ENCODE measurements at regions not wholly inside any gene's neighbourhood (a gene's known extent, or its start where the extent isn't known, plus 50 kb on each side); places are given as distances from the start of the nearest gene placed in this dataset.

DNA sequence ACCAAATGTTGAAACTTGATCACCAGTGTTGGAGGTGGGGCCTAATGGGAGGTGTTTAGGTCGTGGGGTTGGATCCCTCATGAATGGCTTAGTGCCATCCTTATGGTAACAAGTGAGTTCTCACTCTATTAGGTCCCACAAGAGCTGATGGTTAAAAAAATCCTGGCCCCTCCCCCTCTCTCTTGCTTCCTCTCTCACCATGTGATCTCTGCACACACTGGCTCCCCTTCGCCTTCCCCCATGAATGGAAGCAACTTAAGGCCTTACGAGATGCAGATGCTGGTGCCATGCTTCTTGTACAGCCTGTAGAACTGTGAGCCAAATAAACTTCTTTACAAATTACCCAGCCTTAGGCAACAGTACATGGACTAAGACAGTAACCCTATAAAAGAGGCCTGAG lies 62.7 kb downstream of the PPP1R3C start (continued):
- no peak for TF ChIP-seq ZNF512 (CRISPR knock-in tag; IDR thresholded peaks at IDR 0.05; ENCODE audit: borderline replicate concordance)

GRCh38 chr10:91569522-91569921 lies 63.3 kb downstream of the PPP1R3C start:
- H3K27me3 Mint-ChIP-seq (ENCODE audit: low read depth), result no peaks in the 10 kb centered on the region
- H3K4me1 Mint-ChIP-seq, result peaks cover 6% of the 10 kb centered on the region
- CTCF ChIA-PET, result no interaction called here
- H3K4me3 Mint-ChIP-seq, result no peak overlapping the region
- no peak for DNase-seq (ENCODE audit: low spot score)
- no peak for TF ChIP-seq MXD4 (CRISPR knock-in tag; IDR thresholded peaks at IDR 0.05; ENCODE audit: borderline replicate concordance)
- H3K9me3 Mint-ChIP-seq, result peaks cover 9% of the 10 kb centered on the region; the same call in 1 of the 2 replicates
- ATAC-seq, result no peak
- H3K36me3 Mint-ChIP-seq, result no peaks in the 10 kb centered on the region
- POLR2A ChIA-PET, result no interaction called here
- no peak overlapping the region for H3K27ac Mint-ChIP-seq

DNA sequence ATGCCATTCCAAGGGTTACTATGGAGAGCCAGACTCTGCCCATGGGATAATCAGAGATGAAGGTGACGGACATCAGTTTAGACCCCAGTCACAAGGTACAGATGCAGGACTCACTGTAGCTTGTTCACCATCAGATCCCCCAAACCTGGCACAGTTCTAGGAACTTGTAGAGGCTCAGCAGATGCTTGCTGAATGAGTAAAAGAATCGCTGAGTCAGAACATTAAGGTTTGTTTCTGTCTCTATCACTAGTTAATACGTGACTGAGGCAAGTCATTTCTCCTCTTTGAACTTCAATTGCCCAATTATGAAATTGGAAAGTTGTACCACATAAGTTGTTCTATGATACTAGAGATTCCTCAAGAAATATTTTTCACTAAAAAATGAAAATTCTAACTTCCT lies 65.1 kb downstream of the PPP1R3C start:
- no peak overlapping the region for H3K27ac Mint-ChIP-seq
- ATAC-seq, result no peak
- DNase-seq (ENCODE audit: low spot score), result no peak
- H3K27me3 Mint-ChIP-seq (ENCODE audit: low read depth), result no peaks in the 10 kb centered on the region
- TF ChIP-seq ZNF232 (CRISPR knock-in tag; IDR thresholded peaks at IDR 0.05) (no peak), NR3C1 (CRISPR knock-in tag; conservative IDR thresholded peaks at IDR 0.05; ENCODE audit: low read depth) (no peak)
- TF ChIP-seq, protein P1, sequence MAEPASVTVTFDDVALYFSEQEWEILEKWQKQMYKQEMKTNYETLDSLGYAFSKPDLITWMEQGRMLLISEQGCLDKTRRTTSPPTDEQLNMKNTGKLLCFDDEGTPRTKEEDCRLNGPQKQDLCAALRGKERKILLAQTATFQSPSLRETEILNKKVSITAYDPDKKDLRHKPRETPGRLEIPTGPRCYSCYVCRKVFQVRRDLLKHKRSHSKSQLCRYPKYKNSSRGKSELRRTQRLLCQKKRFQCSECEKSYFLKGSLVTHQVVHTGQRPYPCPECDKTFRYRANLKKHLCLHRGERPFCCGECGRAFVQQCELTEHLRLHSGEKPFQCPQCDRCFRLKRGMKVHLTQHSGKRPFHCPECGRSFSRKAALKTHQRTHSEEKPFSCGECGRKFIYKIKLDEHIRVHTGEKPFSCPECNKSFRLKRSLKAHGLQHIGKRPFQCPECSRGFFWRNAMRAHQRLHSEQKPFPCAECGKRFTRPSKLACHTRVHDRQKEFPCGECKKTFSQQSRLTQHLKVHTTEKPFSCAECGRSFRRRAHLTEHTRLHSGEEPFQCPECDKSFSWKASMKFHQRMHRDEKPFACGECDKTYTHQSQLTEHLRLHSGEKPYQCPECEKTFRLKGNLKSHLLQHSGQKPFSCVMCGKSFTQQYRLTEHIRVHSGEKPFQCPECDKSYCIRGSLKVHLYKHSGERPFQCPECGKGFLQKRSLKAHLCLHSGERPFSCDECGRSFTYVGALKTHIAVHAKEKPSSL (CRISPR knock-in tag; conservative IDR thresholded peaks at IDR 0.05), result no peak
- POLR2A ChIA-PET, result no interaction called here
- H3K4me1 Mint-ChIP-seq, result peaks cover 6% of the 10 kb centered on the region
- H3K9me3 Mint-ChIP-seq, result peaks cover 8% of the 10 kb centered on the region
- H3K4me3 Mint-ChIP-seq, result no peak overlapping the region
- H3K36me3 Mint-ChIP-seq, result no peaks in the 10 kb centered on the region
- CTCF ChIA-PET, result no interaction called here

- Mint-ChIP-seq H3K4me3 (no peak overlapping the region), H3K9me3 (peaks cover 24% of the 10 kb centered on the region), H3K4me1 (peaks cover 12% of the 10 kb centered on the region), H3K36me3 (peaks cover 15% of the 10 kb centered on the region), H3K27me3 (ENCODE audit: low read depth) (no peaks in the 10 kb centered on the region), H3K27ac (no peak overlapping the region)
- POLR2A ChIA-PET, result no interaction called here
- no peak for TF ChIP-seq ZNF671 (CRISPR knock-in tag; IDR thresholded peaks at IDR 0.05)
- no peak for TF ChIP-seq OVOL2 (CRISPR knock-in tag; IDR thresholded peaks at IDR 0.05; ENCODE audit: borderline replicate concordance)
- TF ChIP-seq ZBTB21 (CRISPR knock-in tag; IDR thresholded peaks at IDR 0.05; ENCODE audit: borderline replicate concordance), result no peak
- TF ChIP-seq, protein P2, sequence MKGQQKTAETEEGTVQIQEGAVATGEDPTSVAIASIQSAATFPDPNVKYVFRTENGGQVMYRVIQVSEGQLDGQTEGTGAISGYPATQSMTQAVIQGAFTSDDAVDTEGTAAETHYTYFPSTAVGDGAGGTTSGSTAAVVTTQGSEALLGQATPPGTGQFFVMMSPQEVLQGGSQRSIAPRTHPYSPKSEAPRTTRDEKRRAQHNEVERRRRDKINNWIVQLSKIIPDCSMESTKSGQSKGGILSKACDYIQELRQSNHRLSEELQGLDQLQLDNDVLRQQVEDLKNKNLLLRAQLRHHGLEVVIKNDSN (CRISPR knock-in tag; IDR thresholded peaks at IDR 0.05), result no peak
- TF ChIP-seq ELF4 (CRISPR knock-in tag; IDR thresholded peaks at IDR 0.05; ENCODE audit: low read depth), result no peak
- no peak for TF ChIP-seq SMAD3 (CRISPR knock-in tag; IDR thresholded peaks at IDR 0.05; ENCODE audit: borderline replicate concordance)
- TF ChIP-seq HMGA2 (CRISPR knock-in tag; IDR thresholded peaks at IDR 0.05), result no peak
- no peak for TF ChIP-seq ATF6 (CRISPR knock-in tag; IDR thresholded peaks at IDR 0.05)
- TF ChIP-seq ZNF317 (CRISPR knock-in tag; IDR thresholded peaks at IDR 0.05; ENCODE audit: borderline replicate concordance, low read depth), result no peak
- no peak for ATAC-seq
- CTCF ChIA-PET, result interaction anchor here (1.2 to 2.7 kb wide), 3 partner anchors 14 to 560 kb away, joined by 3 to 10 read pairs (median 4); no protein-coding TSS in a partner anchor
- DNase-seq (ENCODE audit: low spot score), result no peak
These were observed 66.8 kb downstream of the PPP1R3C start for GRCh38 chr10:91566115-91566514.

Measured in WTC11 (cell line).